SK-N-MC (cell line): ENCODE measurements at regions not wholly inside any gene's neighbourhood (a gene's known extent, or its start where the extent isn't known, plus 50 kb on each side); places are given as distances from the start of the nearest gene placed in this dataset.

Experiments
- EZH2 ChIP-seq: fragments of 200-600 bp; sonication (generic); IDR thresholded peaks from one replicate; pipeline ENCODE4 v1.6.1; 2017; ENCODE audit warnings: antibody characterized with exemption
- POLR2AphosphoS5 ChIP-seq: IDR thresholded peaks from 2 replicates; pipeline ENCODE4 v1.6.1; 2012; ENCODE audit warnings: mild to moderate bottlenecking, low read depth, low read length, borderline replicate concordance

GRCh38 chr11:76260296-76260925, 54.1 kb upstream of the WNT11 start:
- TF ChIP-seq EZH2: no peak
- no peak for TF ChIP-seq POLR2AphosphoS5
